GM19328 (cell line): ENCODE measurements at regions not wholly inside any gene's neighbourhood (a gene's known extent, or its start where the extent isn't known, plus 50 kb on each side); places are given as distances from the start of the nearest gene placed in this dataset.

ENCODE experiments used
- ATAC-seq: cut with Tn5 transposase; IDR thresholded peaks from one replicate; pipeline ENCODE4 v1.9.1; 2021; ENCODE audit warnings: mild to moderate bottlenecking, moderate library complexity; ENCODE audit not compliant: unreplicated experiment

DNA sequence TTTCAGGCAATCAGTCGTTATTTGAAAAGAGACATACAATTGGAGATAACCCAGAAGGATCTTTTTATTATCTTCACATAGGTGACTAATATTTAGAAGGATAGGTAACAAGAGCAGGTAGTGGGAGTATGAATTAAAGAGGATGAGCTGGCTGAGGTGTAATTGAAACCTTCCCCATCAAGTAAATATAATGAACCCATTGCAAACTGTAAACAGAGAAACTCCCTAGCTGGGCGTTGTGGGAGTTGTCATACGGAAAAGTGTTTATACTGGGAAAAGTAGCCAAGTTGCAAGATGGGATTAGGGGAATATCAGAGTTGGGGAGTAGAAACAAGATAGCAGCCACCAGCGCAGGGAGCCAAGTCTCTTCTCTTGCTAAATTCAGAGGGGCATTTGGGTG, 448.4 kb downstream of the COG6 start:
- ATAC-seq = no peak

DNA sequence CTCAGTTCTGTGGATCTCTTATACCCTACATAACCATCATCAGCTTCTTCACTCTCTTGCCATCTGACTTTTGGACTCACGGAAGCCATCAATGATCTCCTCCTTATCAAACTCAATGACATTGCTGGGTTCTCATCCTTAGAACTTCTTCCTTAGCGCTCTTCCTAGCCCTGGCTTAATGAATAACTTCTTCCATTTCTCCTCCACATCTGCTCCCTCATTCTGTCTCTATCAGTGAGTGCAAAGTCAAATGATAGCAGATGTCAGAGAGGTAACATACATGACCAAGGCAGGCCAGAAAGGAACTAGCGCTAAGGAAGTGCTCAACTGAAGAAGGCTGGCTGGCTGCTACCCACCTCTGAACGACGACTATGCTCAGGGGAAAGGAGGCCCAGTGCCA, 449.8 kb downstream of the COG6 start:
- no peak for ATAC-seq

DNA sequence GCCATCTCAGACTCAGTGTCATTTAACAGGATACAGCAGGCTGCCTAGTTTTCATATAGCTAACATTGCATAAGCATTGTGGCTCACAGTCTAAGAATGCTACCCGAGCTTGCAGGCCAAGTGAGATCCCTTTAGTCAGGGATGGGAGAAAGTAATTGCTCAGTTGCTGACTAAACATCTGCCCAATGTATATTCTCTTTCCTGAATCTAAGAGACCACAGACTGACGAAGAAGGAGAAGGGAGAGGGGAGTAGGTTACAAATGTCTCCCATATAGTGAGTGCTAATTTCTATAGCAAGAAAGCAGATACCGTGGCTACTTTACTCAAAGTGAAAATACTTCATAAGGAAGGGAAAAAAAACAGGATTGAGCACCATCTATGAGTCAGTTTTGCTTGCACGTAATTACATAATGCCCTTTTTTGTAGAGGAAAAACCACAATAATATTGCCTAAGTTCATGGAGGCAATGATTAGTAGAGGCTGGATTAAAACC, 453.9 kb downstream of the COG6 start:
- ATAC-seq = no peak

DNA sequence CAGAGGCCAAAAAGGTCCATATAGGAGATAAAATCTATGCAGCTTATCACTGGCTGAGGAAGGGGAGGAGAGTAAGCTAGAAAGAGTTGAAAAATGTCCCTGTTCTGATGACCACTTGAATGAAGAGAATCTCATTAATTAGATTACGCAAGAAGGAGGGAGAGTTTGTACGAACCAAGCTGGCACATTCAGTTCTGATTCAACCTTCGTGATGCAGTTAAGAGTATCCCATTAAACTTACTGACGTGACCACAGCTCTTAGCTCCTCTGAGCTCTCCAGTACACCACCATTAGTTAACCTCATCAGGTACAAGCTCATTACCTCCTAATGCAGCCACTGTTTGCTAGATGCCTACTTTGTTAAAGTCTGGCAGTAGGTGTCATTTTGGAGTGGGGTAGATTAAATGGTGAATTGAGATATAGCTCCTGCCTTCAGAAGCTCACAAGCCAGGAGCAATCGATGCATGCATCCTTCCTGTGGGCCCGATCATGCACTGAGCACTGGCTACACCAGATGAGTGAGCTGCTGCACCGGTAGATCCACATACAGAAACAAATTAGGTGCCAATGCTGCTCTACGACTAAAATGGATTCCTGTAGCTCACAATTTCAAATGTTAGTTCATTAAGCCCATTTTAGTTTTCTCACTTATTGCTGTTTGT, 458.3 kb downstream of the COG6 start:
- no peak for ATAC-seq

DNA sequence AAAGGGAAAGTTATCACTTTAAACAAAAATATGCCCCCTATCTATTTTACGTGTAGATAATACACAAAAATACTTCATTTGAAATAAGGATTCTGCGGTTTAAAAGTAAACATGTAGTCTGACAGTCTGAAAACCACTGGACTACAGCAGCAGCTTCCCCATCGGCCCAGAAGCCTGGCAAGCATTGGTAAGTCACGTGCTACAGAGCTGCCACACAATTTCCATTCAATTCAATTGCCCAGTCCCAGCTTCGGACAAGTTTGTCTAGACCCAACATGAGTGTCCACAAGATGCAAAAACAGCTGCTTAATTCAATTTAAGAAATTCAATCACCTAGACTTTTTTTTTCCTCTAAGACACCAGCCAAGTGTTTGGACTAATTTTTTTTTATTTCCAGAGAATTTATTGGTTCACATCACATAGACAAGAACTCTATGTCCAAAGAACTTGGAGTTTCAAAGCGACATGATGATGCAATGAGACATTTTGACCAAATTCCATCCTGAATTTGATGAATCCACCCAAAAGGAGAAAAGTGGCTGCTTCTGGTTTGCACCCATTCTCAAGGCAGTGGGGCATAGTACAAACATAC, 458.9 kb downstream of the COG6 start:
- ATAC-seq = no peak

DNA sequence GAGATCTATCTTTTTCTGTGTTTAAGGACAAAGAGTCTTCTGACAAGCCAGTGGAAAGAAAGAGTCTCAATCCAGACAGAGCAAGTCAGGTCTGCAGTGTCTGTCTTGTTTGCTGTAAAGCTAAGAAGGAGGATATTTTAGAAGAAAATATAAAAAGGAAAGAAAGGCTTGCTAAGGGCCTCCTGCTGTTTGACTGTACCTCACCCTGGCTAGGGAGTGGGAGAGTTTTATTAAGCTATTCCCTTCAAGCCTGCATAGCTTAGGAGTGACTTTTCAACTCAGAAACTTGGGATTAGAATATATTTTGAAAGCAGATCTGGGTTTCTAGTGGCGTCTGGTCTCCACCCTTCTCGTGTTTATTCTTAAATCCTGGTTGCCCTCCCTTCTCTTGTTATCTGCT, 460.0 kb downstream of the COG6 start:
- ATAC-seq = no peak

DNA sequence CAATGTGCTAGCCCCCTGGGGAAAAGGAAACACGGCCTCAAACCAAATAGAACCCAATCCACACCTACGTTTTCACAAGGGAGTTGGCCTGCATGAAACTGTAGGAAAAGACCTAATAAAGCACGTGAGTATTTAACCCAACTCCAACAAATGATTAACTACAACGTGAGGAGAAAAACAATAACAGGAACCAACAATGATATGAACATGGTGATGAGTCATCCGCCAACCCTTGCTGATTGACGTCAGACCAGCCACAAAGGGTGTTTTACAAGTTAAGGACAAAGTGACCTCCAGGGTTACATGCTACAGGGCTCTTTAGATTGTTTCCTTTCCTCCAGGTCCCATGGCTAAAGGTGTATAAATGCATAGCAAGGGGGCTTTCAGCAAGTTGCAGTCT, 460.5 kb downstream of the COG6 start:
- no peak for ATAC-seq

DNA sequence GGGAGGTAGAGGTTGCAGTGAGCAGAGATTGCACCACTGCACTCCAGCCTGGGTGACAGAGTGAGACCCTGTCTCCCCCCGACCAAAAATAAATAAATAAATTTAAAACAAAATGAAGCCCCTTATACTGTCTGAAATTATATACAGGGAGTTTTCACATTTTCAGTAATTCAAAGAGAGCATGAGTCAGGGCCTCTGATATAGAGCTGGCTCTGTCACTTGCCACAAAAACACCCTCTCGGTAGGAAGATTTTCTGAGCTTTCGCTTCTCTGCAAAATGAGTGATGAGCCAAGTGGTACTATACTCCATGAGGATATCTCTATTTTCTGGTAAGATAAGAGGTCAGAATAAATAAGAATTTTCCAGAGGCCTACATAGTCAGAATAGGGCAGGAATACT, 462.9 kb downstream of the COG6 start:
- ATAC-seq = no peak

DNA sequence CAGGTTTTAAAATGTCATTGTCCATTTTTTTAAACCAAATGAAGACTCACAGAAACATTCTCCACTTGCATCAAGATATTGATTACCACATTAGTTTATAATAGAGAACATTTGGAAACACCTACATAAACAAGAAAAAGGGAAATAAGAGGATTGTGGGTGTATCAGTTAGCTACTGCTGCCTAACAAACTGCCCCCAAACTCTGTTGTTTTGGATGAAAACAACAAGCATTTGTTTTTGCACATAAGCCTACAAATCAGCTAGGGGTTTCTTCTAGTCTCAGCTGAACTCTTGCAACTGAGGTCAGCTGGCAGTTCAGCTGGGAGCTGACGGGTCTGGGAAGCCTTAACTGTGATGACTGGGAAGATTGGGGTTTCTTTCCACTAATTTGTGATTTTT, 464.4 kb downstream of the COG6 start:
- no peak for ATAC-seq

DNA sequence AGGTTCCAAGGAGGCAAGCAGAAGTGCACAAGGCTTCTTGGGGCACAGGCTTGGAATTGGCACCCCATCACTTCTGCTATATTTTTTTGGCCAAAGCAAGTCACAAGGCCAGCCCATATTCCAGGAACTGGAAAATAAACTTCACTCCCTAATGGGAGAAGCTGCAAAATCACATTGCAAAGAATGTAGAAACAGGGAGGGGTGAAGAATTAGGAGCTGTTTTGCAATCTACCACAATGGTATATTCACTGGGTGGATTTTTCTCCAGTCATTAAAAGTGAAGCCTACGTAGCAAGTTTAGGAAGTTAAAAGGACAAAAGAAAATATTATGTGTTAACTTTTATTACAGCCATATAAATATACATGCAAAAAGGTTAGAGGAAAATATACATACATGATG, 464.8 kb downstream of the COG6 start:
- no peak for ATAC-seq

DNA sequence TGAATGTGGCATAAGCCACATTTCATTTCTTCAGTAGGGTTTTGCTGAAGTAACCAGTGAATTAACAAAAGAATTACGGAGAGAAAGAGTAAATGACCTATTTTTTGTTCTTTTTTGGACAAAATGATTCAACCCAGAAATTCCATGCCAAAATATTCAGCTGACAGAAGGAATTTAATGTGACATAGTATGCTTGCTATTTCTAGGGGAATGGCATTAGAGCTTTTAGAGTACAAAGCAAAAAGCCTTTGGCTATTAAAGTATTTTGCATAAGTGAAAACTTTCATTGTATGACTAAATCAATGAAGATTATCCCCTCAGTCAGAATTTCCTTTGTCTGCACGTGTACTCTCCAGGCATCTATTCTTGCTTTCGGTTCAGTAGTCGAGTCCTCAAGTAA, 465.3 kb downstream of the COG6 start:
- ATAC-seq = no peak

DNA sequence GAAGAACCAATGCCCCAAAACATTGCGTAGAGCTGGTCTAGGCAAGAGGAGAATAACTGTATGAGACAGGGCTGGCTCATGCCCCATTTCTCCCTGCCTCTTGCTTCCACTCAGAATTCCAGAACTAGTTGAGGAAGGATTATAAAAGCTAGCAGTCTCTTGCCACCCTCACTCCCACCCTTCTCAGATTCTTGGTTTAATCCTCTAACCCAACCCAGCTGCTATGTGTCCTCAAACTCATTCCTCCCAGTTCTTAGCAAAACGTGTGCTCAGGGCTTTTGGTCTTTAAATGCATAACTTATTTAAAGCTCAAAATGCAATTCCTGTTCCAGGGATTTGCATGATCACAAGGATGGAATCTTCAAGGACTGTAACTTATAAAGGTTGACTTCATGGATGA, 466.3 kb downstream of the COG6 start:
- no peak for ATAC-seq

DNA sequence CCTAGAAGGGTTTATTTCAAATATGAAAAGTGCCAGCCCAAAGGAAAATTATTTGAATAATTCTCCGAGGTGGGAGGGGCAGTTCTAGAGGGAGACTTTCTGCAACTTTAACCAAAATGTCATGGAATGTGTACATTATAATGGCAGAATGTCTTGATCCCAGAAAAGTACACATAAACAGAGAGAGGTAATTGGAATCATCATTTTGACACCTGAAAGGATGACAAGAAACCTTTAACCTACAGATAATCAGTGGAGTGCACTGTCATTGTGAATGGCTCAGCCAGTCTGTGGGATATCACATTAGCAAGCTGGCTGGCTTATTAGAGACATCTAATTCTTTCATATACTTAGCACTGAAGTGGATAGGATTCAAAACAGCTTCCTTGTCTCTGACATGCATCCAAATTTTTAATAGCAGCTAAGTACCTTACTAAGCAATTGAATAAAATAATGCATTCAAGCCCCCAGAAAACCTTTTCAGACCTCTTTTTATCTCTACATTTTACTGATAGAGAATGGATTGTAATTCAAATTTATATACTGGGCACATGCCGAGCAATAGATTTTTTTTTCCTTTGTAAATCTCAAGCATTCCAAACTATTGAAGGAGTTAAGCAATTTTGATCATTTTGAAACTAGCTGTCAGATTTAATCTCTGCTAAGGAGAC, 468.6 kb downstream of the COG6 start:
- ATAC-seq = no peak

DNA sequence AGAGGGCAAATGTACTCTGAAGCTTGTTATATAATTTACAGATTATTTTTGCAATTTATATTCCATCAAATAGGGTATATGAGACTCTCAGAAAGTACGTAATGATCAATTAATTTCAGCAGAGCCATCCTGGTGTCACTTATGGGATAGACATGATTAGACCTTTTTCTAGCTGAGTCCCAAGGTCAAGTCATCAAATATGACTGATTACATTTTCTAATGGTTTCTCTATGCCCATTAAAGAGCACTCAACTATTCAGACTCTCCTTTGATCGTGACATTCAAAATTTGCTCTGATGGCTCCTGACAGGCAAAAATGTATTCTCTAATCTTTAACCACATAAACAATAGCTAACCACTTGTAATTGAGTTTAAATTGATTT, 469.2 kb downstream of the COG6 start:
- ATAC-seq = no peak

DNA sequence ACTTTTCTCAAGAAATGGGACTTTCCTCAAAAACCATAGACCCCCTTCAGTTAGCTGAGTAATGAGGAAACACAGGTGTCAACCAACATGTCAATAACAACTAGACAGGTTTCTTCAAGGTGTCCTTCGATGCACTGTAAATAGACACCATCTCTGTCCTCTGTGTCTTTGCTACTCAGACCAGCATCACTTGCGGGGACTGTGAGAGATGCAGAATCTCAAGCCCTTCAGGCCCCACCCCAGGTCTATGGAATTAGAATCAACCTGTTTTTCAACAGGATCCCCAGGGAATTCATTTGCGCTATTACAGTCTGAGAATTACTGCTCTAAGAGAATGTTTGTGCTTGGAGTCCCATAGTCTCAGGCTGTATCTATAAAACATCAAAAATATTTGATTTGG, 469.9 kb downstream of the COG6 start:
- ATAC-seq = no peak

DNA sequence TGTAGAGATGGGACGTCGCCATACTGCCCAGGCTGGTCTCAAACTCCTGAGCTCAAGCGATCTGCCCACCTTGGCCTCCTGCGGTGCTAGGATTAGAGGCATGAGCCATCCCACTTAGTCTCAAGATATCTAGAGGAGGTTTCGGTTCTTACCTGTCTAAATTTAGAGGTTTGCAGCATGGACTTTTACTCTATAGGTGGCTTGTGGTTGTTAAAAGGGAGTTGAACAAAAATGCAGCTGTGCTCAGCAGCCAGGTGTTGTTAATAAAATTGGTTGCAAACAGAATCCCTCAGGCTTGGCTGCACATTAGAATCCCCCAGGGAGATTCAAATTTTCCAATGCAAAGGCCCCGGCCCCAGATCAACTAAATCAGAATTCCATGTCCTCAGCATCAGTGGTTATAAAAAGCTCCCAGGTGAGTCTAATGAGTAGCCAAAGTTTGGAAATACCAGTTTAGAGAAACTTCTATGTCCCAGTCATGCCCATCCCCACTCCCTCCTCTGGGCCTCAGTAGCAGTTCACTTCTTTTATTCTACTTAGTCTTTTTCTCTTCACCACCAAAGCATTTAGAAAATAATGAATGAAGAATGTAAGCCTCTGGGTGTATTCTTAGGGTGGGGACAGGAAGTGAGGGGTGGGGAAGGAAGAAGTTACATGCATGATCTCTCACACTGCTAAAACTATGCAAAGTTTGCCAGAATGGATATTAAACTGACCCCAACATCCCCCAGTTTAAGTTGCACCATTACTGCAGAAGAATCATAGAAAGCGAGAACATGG, 471.0 kb downstream of the COG6 start:
- no peak for ATAC-seq

DNA sequence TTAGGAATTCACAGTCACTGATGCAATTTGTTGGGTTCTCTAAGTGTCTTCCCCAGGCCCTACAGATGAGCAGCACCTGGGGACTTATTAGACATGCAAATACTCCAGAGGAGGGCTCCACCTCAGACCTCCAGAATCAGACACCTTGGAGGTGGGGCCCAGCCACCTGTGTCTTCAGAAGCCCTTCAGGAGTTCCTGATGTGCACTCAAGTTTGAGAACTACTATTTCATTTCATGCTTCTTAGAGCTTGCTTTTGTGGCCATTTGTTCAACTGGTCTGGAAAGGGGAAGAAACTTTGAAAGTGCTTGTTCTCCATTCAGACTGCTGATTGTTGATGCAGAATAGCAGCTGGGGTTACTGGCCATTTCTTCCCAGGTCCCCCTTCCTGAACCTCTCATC, 472.0 kb downstream of the COG6 start:
- no peak for ATAC-seq

DNA sequence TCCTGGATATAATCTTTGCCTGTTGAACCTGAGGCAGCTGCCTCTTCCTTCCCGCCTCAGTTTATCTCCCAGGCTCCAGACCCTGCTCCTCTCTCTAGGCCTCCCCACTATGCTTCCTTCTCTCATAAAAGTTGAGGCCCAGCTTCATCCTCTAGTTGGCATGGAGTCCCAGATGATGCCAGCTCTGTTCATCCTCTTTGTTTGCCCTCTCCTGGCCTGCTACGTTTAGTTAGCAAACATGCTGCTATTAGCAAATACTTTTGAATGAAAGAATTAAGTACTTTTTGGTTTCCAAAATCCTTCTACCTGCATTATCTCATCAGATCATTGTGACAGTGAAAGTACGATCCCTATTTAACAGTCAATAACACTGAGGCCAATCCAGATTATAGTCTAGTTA, 472.5 kb downstream of the COG6 start:
- no peak for ATAC-seq

DNA sequence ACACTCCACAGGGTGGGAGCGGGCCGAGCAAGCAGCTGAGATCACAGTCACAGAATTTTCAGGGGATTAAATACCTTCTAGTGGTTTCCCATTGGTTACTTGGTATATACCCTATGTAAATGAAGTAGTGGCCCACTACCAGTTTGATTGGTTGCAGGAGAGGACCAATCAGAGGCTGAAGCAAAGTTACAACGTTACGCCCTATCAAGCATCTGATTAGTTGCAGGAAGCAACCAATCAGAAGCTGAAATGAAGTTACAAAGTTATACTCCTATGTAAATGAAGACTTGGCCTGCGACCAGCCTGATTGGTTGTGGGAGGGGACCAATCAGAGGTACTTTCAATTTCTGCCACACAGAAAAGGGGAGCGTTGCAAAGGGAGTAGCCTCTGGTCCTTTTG, 474.0 kb downstream of the COG6 start:
- no peak for ATAC-seq

DNA sequence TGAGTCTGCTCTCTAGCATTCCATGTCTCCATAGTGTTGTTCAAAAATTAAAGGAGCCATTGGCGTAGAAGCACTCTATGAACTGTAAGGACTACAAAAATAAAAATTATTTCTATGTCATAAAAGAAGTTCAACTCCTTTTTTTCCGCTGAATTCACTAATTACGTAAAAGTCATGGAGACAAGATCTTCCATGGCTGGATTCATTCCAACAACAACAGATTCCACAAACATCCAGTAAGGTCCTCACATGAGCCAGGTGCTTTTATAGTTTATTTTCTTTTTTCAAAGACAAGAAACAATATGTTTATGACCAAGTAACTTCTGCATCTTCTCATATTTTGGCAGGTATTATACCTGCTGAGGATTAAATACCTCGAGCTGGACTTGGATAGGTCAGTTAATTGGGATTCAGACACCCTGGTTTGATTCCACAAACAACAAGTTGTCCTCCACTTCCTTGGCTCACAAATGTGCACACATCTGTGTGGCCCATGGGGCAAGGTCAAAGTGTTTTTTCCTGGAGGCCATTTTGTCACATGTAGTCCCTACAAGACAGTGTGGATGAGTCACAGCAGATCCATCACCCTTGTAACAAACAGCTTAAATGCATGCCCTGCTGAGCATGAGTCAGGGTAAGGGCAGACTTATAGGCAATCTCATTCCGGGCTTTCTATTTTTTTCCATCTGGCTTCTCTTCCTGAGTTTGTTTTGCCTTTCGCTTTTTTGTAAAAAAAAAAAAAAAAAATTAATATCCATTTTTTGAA, 475.6 kb downstream of the COG6 start:
- ATAC-seq = no peak

DNA sequence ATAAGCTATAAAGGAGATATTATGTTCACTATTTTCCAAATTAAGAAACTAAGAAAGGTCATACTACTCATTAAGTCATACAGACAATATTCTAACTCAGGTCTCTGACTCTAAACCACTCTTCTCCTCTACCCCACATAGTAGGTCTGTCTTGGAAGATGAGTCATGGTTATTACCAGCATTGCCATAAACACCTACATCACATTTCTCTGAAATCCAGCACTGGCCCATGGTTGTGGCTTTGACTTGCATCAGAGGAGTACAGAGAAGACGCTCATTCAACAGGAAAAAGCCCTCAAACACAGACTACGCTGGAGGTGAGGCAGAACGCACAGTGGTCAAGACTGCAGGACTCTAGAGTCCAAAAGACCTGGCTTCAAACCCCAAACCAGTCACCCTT, 476.8 kb downstream of the COG6 start:
- no peak for ATAC-seq
